H9 (cell line): ENCODE measurements at regions not wholly inside any gene's neighbourhood (a gene's known extent, or its start where the extent isn't known, plus 50 kb on each side); places are given as distances from the start of the nearest gene placed in this dataset.

Experiments used
- DNase-seq: peaks from one replicate; pipeline ENCODE4 v3.0.0-alpha.2; 2017
- H2AFZ ChIP-seq: one replicate; pipeline ENCODE4 v1.6.1; 2013; ENCODE audit warnings: mild to moderate bottlenecking, low read length, control low read depth, moderate library complexity
- H2AK5ac ChIP-seq: 2 replicates; pipeline ENCODE4 v1.6.1; 2013; ENCODE audit warnings: low read length, control low read depth, mixed read lengths; ENCODE audit not compliant: insufficient read length
- H2BK120ac ChIP-seq: one replicate; pipeline ENCODE4 v1.6.1; 2013; ENCODE audit warnings: low read depth, mild to moderate bottlenecking, low read length, control low read depth, inconsistent platforms; ENCODE audit not compliant: poor library complexity, severe bottlenecking
- H2BK12ac ChIP-seq: 2 replicates; pipeline ENCODE4 v1.6.1; 2013; ENCODE audit warnings: low read length, control low read depth, mixed read lengths, low read depth; ENCODE audit not compliant: insufficient read length
- H2BK15ac ChIP-seq: 2 replicates; pipeline ENCODE4 v1.6.1; 2013; ENCODE audit warnings: low read depth, low read length, control low read depth
- H2BK20ac ChIP-seq: one replicate; pipeline ENCODE4 v1.6.1; 2013; ENCODE audit warnings: low read depth, mild to moderate bottlenecking, low read length, control low read depth, inconsistent platforms; ENCODE audit not compliant: poor library complexity, severe bottlenecking
- H2BK5ac ChIP-seq: 2 replicates; pipeline ENCODE4 v1.6.1; 2013; ENCODE audit warnings: low read length, control low read depth, mixed read lengths; ENCODE audit not compliant: insufficient read length
- H3K14ac ChIP-seq: 2 replicates; pipeline ENCODE4 v1.6.1; 2013; ENCODE audit warnings: low read length, control low read depth; ENCODE audit not compliant: insufficient read depth
- H3K18ac ChIP-seq: 2 replicates; pipeline ENCODE4 v1.6.1; 2013; ENCODE audit warnings: low read depth, mild to moderate bottlenecking, mixed read lengths, low read length, control low read depth; ENCODE audit not compliant: insufficient read length
- H3K23ac ChIP-seq: 2 replicates; pipeline ENCODE4 v1.6.1; 2013; ENCODE audit warnings: low read length, control low read depth, mixed read lengths, low read depth; ENCODE audit not compliant: insufficient read length
- H3K23me2 ChIP-seq: 2 replicates; pipeline ENCODE4 v1.6.1; 2013; ENCODE audit warnings: low read depth, mild to moderate bottlenecking, mixed read lengths, low read length, control low read depth; ENCODE audit not compliant: insufficient read length, poor library complexity, severe bottlenecking
- H3K27ac ChIP-seq: 2 replicates; pipeline ENCODE4 v1.5.1; 2013; ENCODE audit warnings: low read length, control low read depth, mixed read lengths, low read depth; ENCODE audit not compliant: insufficient read length
- H3K27me3 ChIP-seq: 2 replicates; pipeline ENCODE4 v1.6.1; 2013; ENCODE audit warnings: low read length, control low read depth, inconsistent platforms; ENCODE audit not compliant: insufficient read depth
- H3K4ac ChIP-seq: 2 replicates; pipeline ENCODE4 v1.6.1; 2013; ENCODE audit warnings: low read depth, mild to moderate bottlenecking, control low read depth, inconsistent platforms, low read length, moderate library complexity
- H3K4me1 ChIP-seq: 2 replicates; pipeline ENCODE4 v1.6.1; 2013; ENCODE audit warnings: low read length, control low read depth, inconsistent platforms; ENCODE audit not compliant: insufficient read depth
- H3K4me2 ChIP-seq: 2 replicates; pipeline ENCODE4 v1.6.1; 2013; ENCODE audit warnings: low read length, control low read depth, mixed read lengths; ENCODE audit not compliant: insufficient read length, insufficient read depth
- H3K56ac ChIP-seq: 2 replicates; pipeline ENCODE4 v1.6.1; 2013; ENCODE audit warnings: low read depth, mild to moderate bottlenecking, mixed read lengths, low read length, control low read depth; ENCODE audit not compliant: insufficient read length
- H3K79me1 ChIP-seq: 2 replicates; pipeline ENCODE4 v1.6.1; 2013; ENCODE audit warnings: low read depth, mild to moderate bottlenecking, moderate library complexity, low read length, control low read depth, inconsistent platforms; ENCODE audit not compliant: insufficient read depth, poor library complexity, severe bottlenecking
- H3K79me2 ChIP-seq: 2 replicates; pipeline ENCODE4 v1.6.1; 2013; ENCODE audit warnings: low read length, control low read depth, inconsistent platforms; ENCODE audit not compliant: insufficient read depth
- H3K9ac ChIP-seq: 2 replicates; pipeline ENCODE4 v1.6.1; 2013; ENCODE audit warnings: low read length, control low read depth, mixed read lengths; ENCODE audit not compliant: insufficient read length; ENCODE audit errors: extremely low read depth
- H3K9me3 ChIP-seq: one replicate; pipeline ENCODE4 v1.6.1; 2013; ENCODE audit warnings: low read depth, low read length, inconsistent platforms; ENCODE audit not compliant: control insufficient read depth
- H3T11ph ChIP-seq: one replicate; pipeline ENCODE4 v1.6.1; 2013; ENCODE audit warnings: mild to moderate bottlenecking, low read length, control low read depth, inconsistent platforms
- H4K20me1 ChIP-seq: one replicate; pipeline ENCODE4 v1.6.1; 2013; ENCODE audit not compliant: control insufficient read depth, insufficient read length, insufficient read depth
- H4K5ac ChIP-seq: 2 replicates; pipeline ENCODE4 v1.6.1; 2013; ENCODE audit warnings: low read depth, mild to moderate bottlenecking, mixed read lengths, low read length, control low read depth; ENCODE audit not compliant: insufficient read length
- H4K8ac ChIP-seq: replicated peaks from 2 replicates; pipeline ENCODE4 v1.6.1; 2013; ENCODE audit warnings: low read length, control low read depth, mixed read lengths, low read depth; ENCODE audit not compliant: insufficient read length
- H4K91ac ChIP-seq: 2 replicates; pipeline ENCODE4 v1.6.1; 2013; ENCODE audit warnings: low read depth, mild to moderate bottlenecking, moderate library complexity, mixed read lengths, low read length, control low read depth; ENCODE audit not compliant: insufficient read length
- H3K27ac Mint-ChIP-seq, 3 experiments: 2 replicates in 2 of 3; 3 replicates in 1 of 3; pipeline ENCODE4 v1.8.0; 2020 to 2021; ENCODE audit warnings: mixed read lengths in 3 of 3, mild to moderate bottlenecking in 1 of 3, moderate library complexity in 1 of 3
- H3K27me3 Mint-ChIP-seq: 2 replicates; pipeline ENCODE4 v1.8.0; 2021; ENCODE audit warnings: low read depth, mild to moderate bottlenecking, moderate library complexity, mixed read lengths
- H3K36me3 Mint-ChIP-seq, 3 experiments: 2 replicates in 2 of 3; 3 replicates in 1 of 3; pipeline ENCODE4 v1.8.0; 2020 to 2021; ENCODE audit warnings: low read depth in 3 of 3, mixed read lengths in 3 of 3; ENCODE audit not compliant: insufficient read depth in 1 of 3
- H3K4me1 Mint-ChIP-seq, 2 experiments: 2 replicates each; pipeline ENCODE4 v1.8.0; 2020; ENCODE audit warnings: mixed read lengths in 2 of 2
- H3K4me3 Mint-ChIP-seq, 2 experiments: 2 replicates in 1 of 2; 3 replicates in 1 of 2; pipeline ENCODE4 v1.8.0; 2020 to 2021; ENCODE audit warnings: mild to moderate bottlenecking in 2 of 2, mixed read lengths in 2 of 2, moderate library complexity in 1 of 2
- H3K9me3 Mint-ChIP-seq, 2 experiments: 2 replicates in 1 of 2; 3 replicates in 1 of 2; pipeline ENCODE4 v1.8.0; 2020; ENCODE audit warnings: mild to moderate bottlenecking in 2 of 2, mixed read lengths in 2 of 2, moderate library complexity in 1 of 2
- WGBS: extraction: QIAGEN DNeasy Blood & Tissue Kit; methylation state at CpG from one replicate; pipeline ENCODE4 v1.1.7; 2013; ENCODE audit warnings: missing lambda C conversion rate, low lambda C conversion rate, mixed read lengths; ENCODE audit not compliant: insufficient read length; ENCODE audit errors: extremely low coverage; 5-methylcytosine and 5-hydroxymethylcytosine counted together
- TF ChIP-seq, protein P1 (sequence below): fragments of 200-600 bp; sonication (generic); conservative IDR thresholded peaks from 3 replicates; pipeline ENCODE4 v1.8.0; 2021; ENCODE audit warnings: antibody characterized with exemption, mild to moderate bottlenecking

DNA sequence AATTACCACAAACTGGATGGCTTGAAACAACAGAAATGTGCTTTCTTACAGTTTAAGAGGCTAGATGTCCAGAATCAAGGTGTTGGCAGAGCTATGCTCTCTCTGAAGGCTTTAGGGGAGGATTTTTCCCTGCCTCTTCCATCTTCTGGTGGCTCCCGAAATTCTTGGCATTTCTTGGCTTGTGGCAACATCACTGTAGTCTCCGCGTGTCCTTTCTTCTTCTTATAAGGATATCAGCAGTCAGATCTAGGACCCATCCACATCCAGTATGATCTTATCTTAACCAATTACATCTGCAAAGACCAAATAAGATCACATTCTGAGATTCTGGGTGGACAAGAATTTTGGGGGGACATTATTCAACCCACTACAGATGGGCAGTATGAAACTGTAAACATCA, 119.2 kb upstream of the PMFBP1 start:
- Histone ChIP-seq H3K18ac (no peak overlapping the region), H4K20me1 (no peaks in the 10 kb centered on the region), H3K23ac (no peak overlapping the region), H2BK20ac (no peak overlapping the region), H3K79me1 (no peaks in the 10 kb centered on the region), H2BK5ac (no peak overlapping the region), H2AFZ (no peak overlapping the region), H3K27me3 (no peaks in the 10 kb centered on the region), H3K4me2 (no peak overlapping the region), H2BK120ac (no peak overlapping the region), H4K5ac (no peak overlapping the region), H3K14ac (no peak overlapping the region), H4K8ac (no peak overlapping the region), H2BK15ac (no peak overlapping the region), H3K9me3 (no peaks in the 10 kb centered on the region), H3K4me1 (no peaks in the 10 kb centered on the region), H3K79me2 (no peaks in the 10 kb centered on the region), H2AK5ac (no peak overlapping the region), H3K4ac (no peak overlapping the region), H3K23me2 (no peaks in the 10 kb centered on the region), H2BK12ac (no peak overlapping the region), H3K56ac (no peak overlapping the region), H3K9ac (no peak overlapping the region), H3T11ph (no peak overlapping the region), H4K91ac (no peak overlapping the region), H3K27ac (no peak overlapping the region)
- H3K27me3 Mint-ChIP-seq: peaks cover under 1% of the 10 kb centered on the region
- no peak for DNase-seq
- no peak overlapping the region for H3K27ac Mint-ChIP-seq
- peaks cover 9 to 10% of the 10 kb centered on the region in 2 experiments for H3K4me1 Mint-ChIP-seq
- TF ChIP-seq, protein P1, sequence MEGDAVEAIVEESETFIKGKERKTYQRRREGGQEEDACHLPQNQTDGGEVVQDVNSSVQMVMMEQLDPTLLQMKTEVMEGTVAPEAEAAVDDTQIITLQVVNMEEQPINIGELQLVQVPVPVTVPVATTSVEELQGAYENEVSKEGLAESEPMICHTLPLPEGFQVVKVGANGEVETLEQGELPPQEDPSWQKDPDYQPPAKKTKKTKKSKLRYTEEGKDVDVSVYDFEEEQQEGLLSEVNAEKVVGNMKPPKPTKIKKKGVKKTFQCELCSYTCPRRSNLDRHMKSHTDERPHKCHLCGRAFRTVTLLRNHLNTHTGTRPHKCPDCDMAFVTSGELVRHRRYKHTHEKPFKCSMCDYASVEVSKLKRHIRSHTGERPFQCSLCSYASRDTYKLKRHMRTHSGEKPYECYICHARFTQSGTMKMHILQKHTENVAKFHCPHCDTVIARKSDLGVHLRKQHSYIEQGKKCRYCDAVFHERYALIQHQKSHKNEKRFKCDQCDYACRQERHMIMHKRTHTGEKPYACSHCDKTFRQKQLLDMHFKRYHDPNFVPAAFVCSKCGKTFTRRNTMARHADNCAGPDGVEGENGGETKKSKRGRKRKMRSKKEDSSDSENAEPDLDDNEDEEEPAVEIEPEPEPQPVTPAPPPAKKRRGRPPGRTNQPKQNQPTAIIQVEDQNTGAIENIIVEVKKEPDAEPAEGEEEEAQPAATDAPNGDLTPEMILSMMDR: no peak
- no CpG with 5 or more reads among the region's 3 CpGs for WGBS
- H3K36me3 Mint-ChIP-seq: no peaks in the 10 kb centered on the region
- no peaks in the 10 kb centered on the region for H3K9me3 Mint-ChIP-seq
- no peak overlapping the region for H3K4me3 Mint-ChIP-seq
